ENCODE measurements at regions not wholly inside any gene's neighbourhood (a gene's known extent, or its start where the extent isn't known, plus 50 kb on each side); places are given as distances from the start of the nearest gene placed in this dataset.

- TF ChIP-seq CTCF (IDR thresholded peaks at IDR 0.05; ENCODE audit: control extremely low read depth in 1 of 3, insufficient read depth in 1 of 3, low read depth in 1 of 3, low read length in 3 of 3): peak; percentile 85 to 91 (median 85)
- TF ChIP-seq TEAD4 (IDR thresholded peaks at IDR 0.05; ENCODE audit: low read depth, low read length): 0 out of 2 replicates have a peak, but pooled peaks have one; percentile 10
- TF ChIP-seq ZNF274 (IDR thresholded peaks at IDR 0.05; ENCODE audit: borderline replicate concordance, extremely low read depth, low read length): no peak
- no peak for TF ChIP-seq EGR1 (IDR thresholded peaks at IDR 0.05; ENCODE audit: borderline replicate concordance, low read depth, low read length)
- TF ChIP-seq GABPA (IDR thresholded peaks at IDR 0.05; ENCODE audit: borderline replicate concordance, insufficient read depth, low read length): no peak
- no peak for TF ChIP-seq PHF8 (conservative IDR thresholded peaks at IDR 0.05; ENCODE audit: low read depth, low read length)
- no peak for TF ChIP-seq SP1 (IDR thresholded peaks at IDR 0.05; ENCODE audit: low read depth, low read length)
- TF ChIP-seq CREB1 (IDR thresholded peaks at IDR 0.05): no peak
- peak; percentile 81 for TF ChIP-seq ASH2L (IDR thresholded peaks at IDR 0.05; ENCODE audit: low read length)
- TF ChIP-seq SUZ12 (IDR thresholded peaks at IDR 0.05; ENCODE audit: low read length): no peak
- no peak; the same call in 1 of the 2 replicates for TF ChIP-seq E2F6 (IDR thresholded peaks at IDR 0.05)
- peak; percentile 69; the same call in 1 of the 2 replicates for TF ChIP-seq YY1 (IDR thresholded peaks at IDR 0.05; ENCODE audit: low read depth, low read length)
- TF ChIP-seq SP2 (IDR thresholded peaks at IDR 0.05; ENCODE audit: low read length): no peak
- TF ChIP-seq CHD1 (IDR thresholded peaks at IDR 0.05; ENCODE audit: low read depth, low read length): no peak
- TF ChIP-seq RFX5 (IDR thresholded peaks at IDR 0.05; ENCODE audit: borderline replicate concordance, low read depth, low read length): no peak
- TF ChIP-seq EP300 (IDR thresholded peaks at IDR 0.05; ENCODE audit: borderline replicate concordance in 1 of 2, low read depth in 2 of 2, low read length in 2 of 2): no peak
- TF ChIP-seq RXRA (IDR thresholded peaks at IDR 0.05; ENCODE audit: insufficient read depth, low read depth, low read length): no peak
- no peak for TF ChIP-seq SRF (IDR thresholded peaks at IDR 0.05; ENCODE audit: low read depth, low read length)
- TF ChIP-seq POLR2AphosphoS5 (IDR thresholded peaks at IDR 0.05; ENCODE audit: low read depth, low read length): 0 out of 2 replicates have a peak, but pooled peaks have one; percentile 20
- TF ChIP-seq CBX8 (IDR thresholded peaks at IDR 0.05; ENCODE audit: borderline replicate concordance, low read depth, low read length): no peak
- TF ChIP-seq BRCA1 (IDR thresholded peaks at IDR 0.05; ENCODE audit: low read depth, low read length): no peak
- TF ChIP-seq SAP30 (IDR thresholded peaks at IDR 0.05; ENCODE audit: insufficient read depth, insufficient replicate concordance, low read length): no peak
Measured at GRCh38 chr14:89040460-89041256, 216.2 kb downstream of the TTC8 start (continued).

Measured in H1 (cell line).